GM12878 (cell line): ENCODE measurements at regions not wholly inside any gene's neighbourhood (a gene's known extent, or its start where the extent isn't known, plus 50 kb on each side); places are given as distances from the start of the nearest gene placed in this dataset.

ENCODE experiments used
- CREB1 ChIP-seq: IDR thresholded peaks from 2 replicates; pipeline ENCODE4 v1.6.1; 2012; ENCODE audit warnings: low read depth, mild to moderate bottlenecking, inconsistent platforms
- PRDM15 ChIP-seq: fragments of 450-650 bp; formaldehyde crosslinking; IDR thresholded peaks from 2 replicates; pipeline ENCODE4 v1.4.0; 2020; ENCODE audit warnings: mild to moderate bottlenecking, moderate library complexity
- ZBTB33 ChIP-seq: fragments of 450-650 bp; IDR thresholded peaks from 2 replicates; pipeline ENCODE4 v1.6.1; 2017; ENCODE audit warnings: mild to moderate bottlenecking
- TF ChIP-seq, protein P1 (sequence below): IDR thresholded peaks from 2 replicates; pipeline ENCODE4 v1.6.1; 2011; ENCODE audit warnings: mild to moderate bottlenecking, low read depth, low read length, moderate library complexity; ENCODE audit not compliant: insufficient replicate concordance
- TF ChIP-seq, protein P2 (sequence below): fragments of 450-650 bp; IDR thresholded peaks from 2 replicates; pipeline ENCODE4 v1.6.1; 2017; ENCODE audit warnings: mild to moderate bottlenecking, moderate library complexity

DNA sequence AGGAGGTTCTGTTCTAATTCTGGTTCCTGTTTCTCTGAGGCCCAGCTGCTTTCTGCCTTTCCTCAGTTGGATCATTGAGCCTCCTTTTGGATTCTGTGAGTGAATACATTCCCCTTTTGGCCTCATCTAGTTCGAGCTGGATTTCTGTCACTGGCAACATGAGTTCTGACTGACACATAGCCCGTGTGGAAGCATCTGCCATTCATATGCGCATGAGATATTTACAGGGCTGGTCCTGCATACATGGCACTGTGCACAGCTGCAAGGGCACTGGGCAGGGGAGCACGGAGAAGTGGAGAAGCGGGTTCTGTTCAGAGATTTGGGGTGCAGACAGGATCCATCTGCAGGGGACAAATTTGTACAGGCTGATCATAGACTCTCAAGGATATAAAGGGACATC is 352.8 kb downstream of the RPS24 start (continued):
- TF ChIP-seq ZBTB33 (no peak), PRDM15 (no peak), CREB1 (no peak)
- TF ChIP-seq, protein P1, sequence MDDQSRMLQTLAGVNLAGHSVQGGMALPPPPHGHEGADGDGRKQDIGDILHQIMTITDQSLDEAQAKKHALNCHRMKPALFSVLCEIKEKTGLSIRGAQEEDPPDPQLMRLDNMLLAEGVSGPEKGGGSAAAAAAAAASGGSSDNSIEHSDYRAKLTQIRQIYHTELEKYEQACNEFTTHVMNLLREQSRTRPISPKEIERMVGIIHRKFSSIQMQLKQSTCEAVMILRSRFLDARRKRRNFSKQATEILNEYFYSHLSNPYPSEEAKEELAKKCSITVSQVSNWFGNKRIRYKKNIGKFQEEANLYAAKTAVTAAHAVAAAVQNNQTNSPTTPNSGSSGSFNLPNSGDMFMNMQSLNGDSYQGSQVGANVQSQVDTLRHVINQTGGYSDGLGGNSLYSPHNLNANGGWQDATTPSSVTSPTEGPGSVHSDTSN = no peak
- TF ChIP-seq, protein P2, sequence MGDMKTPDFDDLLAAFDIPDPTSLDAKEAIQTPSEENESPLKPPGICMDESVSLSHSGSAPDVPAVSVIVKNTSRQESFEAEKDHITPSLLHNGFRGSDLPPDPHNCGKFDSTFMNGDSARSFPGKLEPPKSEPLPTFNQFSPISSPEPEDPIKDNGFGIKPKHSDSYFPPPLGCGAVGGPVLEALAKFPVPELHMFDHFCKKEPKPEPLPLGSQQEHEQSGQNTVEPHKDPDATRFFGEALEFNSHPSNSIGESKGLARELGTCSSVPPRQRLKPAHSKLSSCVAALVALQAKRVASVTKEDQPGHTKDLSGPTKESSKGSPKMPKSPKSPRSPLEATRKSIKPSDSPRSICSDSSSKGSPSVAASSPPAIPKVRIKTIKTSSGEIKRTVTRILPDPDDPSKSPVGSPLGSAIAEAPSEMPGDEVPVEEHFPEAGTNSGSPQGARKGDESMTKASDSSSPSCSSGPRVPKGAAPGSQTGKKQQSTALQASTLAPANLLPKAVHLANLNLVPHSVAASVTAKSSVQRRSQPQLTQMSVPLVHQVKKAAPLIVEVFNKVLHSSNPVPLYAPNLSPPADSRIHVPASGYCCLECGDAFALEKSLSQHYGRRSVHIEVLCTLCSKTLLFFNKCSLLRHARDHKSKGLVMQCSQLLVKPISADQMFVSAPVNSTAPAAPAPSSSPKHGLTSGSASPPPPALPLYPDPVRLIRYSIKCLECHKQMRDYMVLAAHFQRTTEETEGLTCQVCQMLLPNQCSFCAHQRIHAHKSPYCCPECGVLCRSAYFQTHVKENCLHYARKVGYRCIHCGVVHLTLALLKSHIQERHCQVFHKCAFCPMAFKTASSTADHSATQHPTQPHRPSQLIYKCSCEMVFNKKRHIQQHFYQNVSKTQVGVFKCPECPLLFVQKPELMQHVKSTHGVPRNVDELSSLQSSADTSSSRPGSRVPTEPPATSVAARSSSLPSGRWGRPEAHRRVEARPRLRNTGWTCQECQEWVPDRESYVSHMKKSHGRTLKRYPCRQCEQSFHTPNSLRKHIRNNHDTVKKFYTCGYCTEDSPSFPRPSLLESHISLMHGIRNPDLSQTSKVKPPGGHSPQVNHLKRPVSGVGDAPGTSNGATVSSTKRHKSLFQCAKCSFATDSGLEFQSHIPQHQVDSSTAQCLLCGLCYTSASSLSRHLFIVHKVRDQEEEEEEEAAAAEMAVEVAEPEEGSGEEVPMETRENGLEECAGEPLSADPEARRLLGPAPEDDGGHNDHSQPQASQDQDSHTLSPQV = no peak
